Calu3 (cell line): ENCODE measurements at regions not wholly inside any gene's neighbourhood (a gene's known extent, or its start where the extent isn't known, plus 50 kb on each side); places are given as distances from the start of the nearest gene placed in this dataset.

ENCODE experiments used
- BruUV-seq: library from RNA; stranded (reverse); fragments of 400-500 nt; replicated peaks from 2 replicates; lab custom pipeline; 2021; lab: Mats Ljungman, UMichigan
- CTCF ChIA-PET: fragments of 300-600 bp; sonication (Branson Sonifier 250); formaldehyde crosslinking; loops from one replicate; lab custom pipeline; 2022; ENCODE audit warnings: antibody characterized with exemption; lab: Charles Lee
- DNase-seq: peaks from one replicate; pipeline ENCODE4 v3.0.0; 2022
- H3K27ac Mint-ChIP-seq: one replicate; pipeline ENCODE4 v1.8.0; 2022; ENCODE audit warnings: mixed read lengths; ENCODE audit not compliant: unreplicated experiment
- H3K27me3 Mint-ChIP-seq: one replicate; pipeline ENCODE4 v1.8.0; 2022; ENCODE audit warnings: mixed read lengths; ENCODE audit not compliant: unreplicated experiment
- H3K36me3 Mint-ChIP-seq: one replicate; pipeline ENCODE4 v1.8.0; 2022; ENCODE audit warnings: mild to moderate bottlenecking, moderate library complexity, mixed read lengths; ENCODE audit not compliant: insufficient read depth, unreplicated experiment
- H3K4me1 Mint-ChIP-seq: one replicate; pipeline ENCODE4 v1.8.0; 2022; ENCODE audit warnings: mild to moderate bottlenecking, low read depth, mixed read lengths; ENCODE audit not compliant: unreplicated experiment
- H3K4me3 Mint-ChIP-seq: one replicate; pipeline ENCODE4 v1.8.0; 2022; ENCODE audit warnings: mild to moderate bottlenecking, low read depth, moderate library complexity, mixed read lengths; ENCODE audit not compliant: unreplicated experiment
- H3K9me3 Mint-ChIP-seq: one replicate; pipeline ENCODE4 v1.8.0; 2022; ENCODE audit warnings: low read depth, mixed read lengths; ENCODE audit not compliant: unreplicated experiment
- intact Hi-C: fragments of 100-400 bp; cut with micrococcal nuclease; formaldehyde crosslinking; loops from one replicate; pipeline ENCODE4 v1.10.0; 2022; ENCODE audit not compliant: unreplicated experiment
- TF ChIP-seq, protein P1 (sequence below): fragments of 200-600 bp; IDR thresholded peaks from one replicate; pipeline ENCODE4 v1.8.0; 2022; ENCODE audit warnings: antibody characterized with exemption; ENCODE audit not compliant: unreplicated experiment

DNA sequence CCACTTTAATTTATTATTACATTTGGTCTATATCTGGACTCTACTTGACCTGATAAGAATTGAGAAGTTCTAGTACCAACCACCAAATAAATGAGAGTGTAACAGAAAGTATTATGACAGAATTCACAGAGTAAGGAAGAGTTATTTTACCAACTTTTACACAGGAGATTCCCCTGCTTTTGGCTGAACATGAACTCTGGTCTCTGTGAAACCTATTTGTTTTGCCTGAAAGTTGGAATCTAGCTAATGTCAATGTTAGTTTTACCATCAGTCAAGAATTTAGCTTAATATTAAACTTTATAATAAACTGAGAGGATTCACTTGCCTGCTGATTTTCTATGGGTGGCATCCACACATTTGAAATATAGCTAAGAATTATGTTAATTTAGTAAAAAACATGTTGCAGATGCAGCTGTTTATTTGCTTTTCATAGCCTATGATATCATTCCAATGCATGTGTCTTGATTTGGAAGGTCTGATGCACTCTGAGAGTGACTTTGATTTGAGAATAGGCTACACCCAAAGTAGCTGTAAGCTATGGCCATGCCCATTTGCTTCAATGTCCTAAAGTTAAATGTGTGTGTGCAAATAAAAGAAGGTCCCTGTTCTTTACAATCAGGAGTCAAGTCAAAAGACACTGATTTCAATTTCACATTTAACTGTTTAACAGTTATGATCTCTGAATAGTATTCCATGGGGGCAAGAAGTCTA lies 150.9 kb upstream of the RASGEF1B start:
- H3K4me1 Mint-ChIP-seq = peaks cover 26% of the 10 kb centered on the region

DNA sequence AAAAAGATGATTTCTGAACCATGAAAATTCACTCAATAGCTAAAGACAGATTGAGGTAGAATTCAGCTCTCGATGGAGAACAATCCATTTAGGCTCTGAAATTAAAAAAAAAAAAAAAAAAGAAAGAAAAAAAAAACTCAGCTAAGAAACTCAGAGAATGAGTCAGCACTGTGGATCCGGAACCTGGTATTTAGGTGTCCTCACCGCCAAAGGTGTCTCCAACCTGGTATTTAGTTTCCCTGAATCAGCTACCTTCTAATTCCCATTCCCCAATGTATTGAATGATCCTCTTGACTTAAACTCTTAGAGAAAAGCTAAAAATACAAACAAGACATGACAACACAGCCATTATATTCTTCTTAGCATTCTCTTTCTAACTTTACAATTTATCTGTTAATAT lies 150.3 kb upstream of the RASGEF1B start:
- BruUV-seq = no TSS peak
- TF ChIP-seq, protein P1, sequence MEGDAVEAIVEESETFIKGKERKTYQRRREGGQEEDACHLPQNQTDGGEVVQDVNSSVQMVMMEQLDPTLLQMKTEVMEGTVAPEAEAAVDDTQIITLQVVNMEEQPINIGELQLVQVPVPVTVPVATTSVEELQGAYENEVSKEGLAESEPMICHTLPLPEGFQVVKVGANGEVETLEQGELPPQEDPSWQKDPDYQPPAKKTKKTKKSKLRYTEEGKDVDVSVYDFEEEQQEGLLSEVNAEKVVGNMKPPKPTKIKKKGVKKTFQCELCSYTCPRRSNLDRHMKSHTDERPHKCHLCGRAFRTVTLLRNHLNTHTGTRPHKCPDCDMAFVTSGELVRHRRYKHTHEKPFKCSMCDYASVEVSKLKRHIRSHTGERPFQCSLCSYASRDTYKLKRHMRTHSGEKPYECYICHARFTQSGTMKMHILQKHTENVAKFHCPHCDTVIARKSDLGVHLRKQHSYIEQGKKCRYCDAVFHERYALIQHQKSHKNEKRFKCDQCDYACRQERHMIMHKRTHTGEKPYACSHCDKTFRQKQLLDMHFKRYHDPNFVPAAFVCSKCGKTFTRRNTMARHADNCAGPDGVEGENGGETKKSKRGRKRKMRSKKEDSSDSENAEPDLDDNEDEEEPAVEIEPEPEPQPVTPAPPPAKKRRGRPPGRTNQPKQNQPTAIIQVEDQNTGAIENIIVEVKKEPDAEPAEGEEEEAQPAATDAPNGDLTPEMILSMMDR = no peak
- no peaks in the 10 kb centered on the region for H3K27me3 Mint-ChIP-seq
- intact Hi-C loops = no loop called here
- no peak overlapping the region for H3K27ac Mint-ChIP-seq
- H3K36me3 Mint-ChIP-seq = no peaks in the 10 kb centered on the region
- H3K4me1 Mint-ChIP-seq = peaks cover 29% of the 10 kb centered on the region
- H3K4me3 Mint-ChIP-seq = no peak overlapping the region
- DNase-seq = no peak
- CTCF ChIA-PET = interaction anchor here (1.0 kb wide), 1 partner anchor 35 kb away, joined by 3 read pairs; no protein-coding TSS in a partner anchor
- H3K9me3 Mint-ChIP-seq = peaks cover 3% of the 10 kb centered on the region

More for the DNA sequence above, 150.9 kb upstream of the RASGEF1B start:
- TF ChIP-seq, protein P1 = no peak
- Mint-ChIP-seq H3K36me3 (no peaks in the 10 kb centered on the region), H3K9me3 (peaks cover 3% of the 10 kb centered on the region), H3K27ac (no peak overlapping the region), H3K4me3 (no peak overlapping the region), H3K27me3 (no peaks in the 10 kb centered on the region)
- CTCF ChIA-PET = interaction anchor here (1.0 kb wide), 1 partner anchor 36 kb away, joined by 3 read pairs; no protein-coding TSS in a partner anchor
- no peak for DNase-seq
- intact Hi-C loops = no loop called here
- BruUV-seq = no TSS peak

GRCh38 chr4:81621490-81621889 lies 149.8 kb upstream of the RASGEF1B start:
- CTCF ChIA-PET = interaction anchor here (1.0 kb wide), 1 partner anchor 35 kb away, joined by 3 read pairs; no protein-coding TSS in a partner anchor
- BruUV-seq = no TSS peak
- Mint-ChIP-seq H3K36me3 (no peaks in the 10 kb centered on the region), H3K4me1 (peaks cover 29% of the 10 kb centered on the region), H3K27me3 (no peaks in the 10 kb centered on the region), H3K27ac (no peak overlapping the region), H3K9me3 (peaks cover 3% of the 10 kb centered on the region), H3K4me3 (no peak overlapping the region)
- TF ChIP-seq, protein P1 = no peak
- intact Hi-C loops = no loop called here
- no peak for DNase-seq

GRCh38 chr4:81620442-81620841 lies 148.7 kb upstream of the RASGEF1B start:
- DNase-seq = no peak
- no peak overlapping the region for H3K4me3 Mint-ChIP-seq
- intact Hi-C loops = no loop called here
- H3K4me1 Mint-ChIP-seq = peaks cover 20% of the 10 kb centered on the region
- peaks cover 3% of the 10 kb centered on the region for H3K9me3 Mint-ChIP-seq
- TF ChIP-seq, protein P1 = no peak
- CTCF ChIA-PET = no interaction called here
- BruUV-seq = no TSS peak
- no peaks in the 10 kb centered on the region for H3K36me3 Mint-ChIP-seq
- no peak overlapping the region for H3K27ac Mint-ChIP-seq
- no peaks in the 10 kb centered on the region for H3K27me3 Mint-ChIP-seq
